ENCODE measurements at regions not wholly inside any gene's neighbourhood (a gene's known extent, or its start where the extent isn't known, plus 50 kb on each side); places are given as distances from the start of the nearest gene placed in this dataset.

DNA sequence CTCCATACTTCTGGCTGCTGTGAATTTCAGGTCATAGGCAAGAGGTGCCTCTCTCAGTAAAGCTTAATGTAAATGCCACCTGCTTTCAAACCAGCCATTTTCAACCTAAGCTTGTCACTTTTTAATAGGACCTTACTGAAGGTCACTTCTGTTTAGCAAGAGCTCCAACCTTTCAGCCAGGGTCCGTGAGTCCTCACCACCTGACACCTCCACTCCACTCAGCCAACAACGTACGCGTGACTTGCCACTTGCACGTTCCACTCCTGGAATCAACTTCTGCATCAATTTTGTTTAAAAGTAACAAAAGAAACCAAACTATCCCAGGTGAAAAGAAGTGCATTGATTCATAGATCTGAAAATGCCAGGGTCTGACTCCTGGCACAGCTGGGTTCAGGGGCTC, 114.4 kb downstream of the TRIM29 start:
- H4K20me1 ChIP-seq (replicated peaks; ENCODE audit: control insufficient read depth, extremely low read depth, insufficient read depth, low read length), result no peaks in the 10 kb centered on the region
- CTCF ChIA-PET, result no interaction called here
- no peak overlapping the region for H3K4me2 ChIP-seq (ENCODE audit: insufficient read depth, low read length)
- POLR2A ChIA-PET, result no interaction called here
- dilution Hi-C loops (cut with MboI; ENCODE audit: extremely low pct_ligation_motif_present, low sequenced_read_pairs), result no loop called here
- no peaks in the 10 kb centered on the region for H3K4me1 ChIP-seq (ENCODE audit: control insufficient read depth, extremely low read depth, insufficient read depth, low read length)
- H3K9me1 ChIP-seq (replicated peaks; ENCODE audit: control insufficient read depth, extremely low read depth, insufficient read depth, low read length), result no peaks in the 10 kb centered on the region
- no peak for TF ChIP-seq POLR2A (IDR thresholded peaks at IDR 0.05; ENCODE audit: low read depth, low read length)
- no TSS peak for BruUV-seq (replicated peaks)
- no peaks in the 10 kb centered on the region for H3K27me3 ChIP-seq (ENCODE audit: control insufficient read depth in 2 of 2, insufficient read depth in 2 of 2, low read length in 2 of 2)
- no peak overlapping the region for H3K4me3 ChIP-seq (replicated peaks in 1 of 3; ENCODE audit: insufficient read depth in 1 of 3, low read depth in 1 of 3, low read length in 3 of 3)
- intact Hi-C loops (cut with micrococcal nuclease), result no loop called here
- H3K9ac ChIP-seq (replicated peaks; ENCODE audit: extremely low read depth, insufficient read depth, low read length), result no peak overlapping the region
- H3K36me3 ChIP-seq (ENCODE audit: control insufficient read depth in 2 of 2, extremely low read depth in 1 of 2, insufficient read depth in 2 of 2, low read length in 2 of 2), result no peaks in the 10 kb centered on the region
- no peaks in the 10 kb centered on the region for H3K79me2 ChIP-seq (ENCODE audit: control insufficient read depth, insufficient read depth, low read length)
- H3K9me3 ChIP-seq (replicated peaks; ENCODE audit: control insufficient read depth, insufficient read depth, low read length), result no peaks in the 10 kb centered on the region
- FAIRE-seq (no peak), DNase-seq (ENCODE audit: low read depth, low spot score) (no peak)
- H3K27ac ChIP-seq (ENCODE audit: insufficient read depth, low read depth, low read length), result no peak overlapping the region
- no peak overlapping the region for H2AFZ ChIP-seq (ENCODE audit: low read depth, low read length)

DNA sequence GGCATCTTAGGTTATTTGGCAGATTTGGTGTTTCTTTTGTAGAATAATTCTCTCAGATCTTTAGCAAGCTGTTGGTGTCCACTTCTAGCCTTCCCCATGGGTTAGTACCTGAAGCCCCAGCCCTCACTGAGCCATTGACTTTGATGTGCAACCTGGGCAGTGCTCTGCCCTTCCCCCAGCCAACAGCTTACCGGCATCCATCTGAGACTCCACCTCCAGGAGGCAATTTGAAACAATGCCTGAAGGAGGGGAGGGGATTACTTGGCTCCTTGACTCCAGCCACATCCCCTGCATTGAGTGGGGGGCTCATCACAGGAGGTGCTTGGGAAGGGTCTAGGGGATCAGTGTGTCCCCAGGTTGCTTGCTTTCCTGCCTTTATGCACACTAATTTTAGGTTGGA, 114.8 kb downstream of the TRIM29 start:
- H3K4me2 ChIP-seq (ENCODE audit: insufficient read depth, low read length), result no peak overlapping the region
- FAIRE-seq (no peak), DNase-seq (ENCODE audit: low read depth, low spot score) (no peak)
- H2AFZ ChIP-seq (ENCODE audit: low read depth, low read length), result no peak overlapping the region
- H3K9me1 ChIP-seq (replicated peaks; ENCODE audit: control insufficient read depth, extremely low read depth, insufficient read depth, low read length), result no peaks in the 10 kb centered on the region
- no peak overlapping the region for H3K4me3 ChIP-seq (replicated peaks in 1 of 3; ENCODE audit: insufficient read depth in 1 of 3, low read depth in 1 of 3, low read length in 3 of 3)
- H3K36me3 ChIP-seq (ENCODE audit: control insufficient read depth in 2 of 2, extremely low read depth in 1 of 2, insufficient read depth in 2 of 2, low read length in 2 of 2), result no peaks in the 10 kb centered on the region
- H3K79me2 ChIP-seq (ENCODE audit: control insufficient read depth, insufficient read depth, low read length), result no peaks in the 10 kb centered on the region
- no peak overlapping the region for H3K27ac ChIP-seq (ENCODE audit: insufficient read depth, low read depth, low read length)
- intact Hi-C loops (cut with micrococcal nuclease) (no loop called here), dilution Hi-C loops (cut with MboI; ENCODE audit: extremely low pct_ligation_motif_present, low sequenced_read_pairs) (no loop called here)
- H3K27me3 ChIP-seq (ENCODE audit: control insufficient read depth in 2 of 2, insufficient read depth in 2 of 2, low read length in 2 of 2), result no peaks in the 10 kb centered on the region
- H3K9ac ChIP-seq (replicated peaks; ENCODE audit: extremely low read depth, insufficient read depth, low read length), result no peak overlapping the region
- H3K4me1 ChIP-seq (ENCODE audit: control insufficient read depth, extremely low read depth, insufficient read depth, low read length), result no peaks in the 10 kb centered on the region
- ChIA-PET CTCF (no interaction called here), POLR2A (no interaction called here)
- TF ChIP-seq GATA2 (IDR thresholded peaks at IDR 0.05; ENCODE audit: insufficient read depth, insufficient read length, low read depth, low read length) (no peak), POLR2A (IDR thresholded peaks at IDR 0.05; ENCODE audit: low read depth, low read length) (no peak), MYC (IDR thresholded peaks at IDR 0.05; ENCODE audit: low read depth, low read length) (no peak), POLR2AphosphoS5 (IDR thresholded peaks at IDR 0.05; ENCODE audit: insufficient read depth, low read depth, low read length) (no peak)
- TF ChIP-seq, protein P1, sequence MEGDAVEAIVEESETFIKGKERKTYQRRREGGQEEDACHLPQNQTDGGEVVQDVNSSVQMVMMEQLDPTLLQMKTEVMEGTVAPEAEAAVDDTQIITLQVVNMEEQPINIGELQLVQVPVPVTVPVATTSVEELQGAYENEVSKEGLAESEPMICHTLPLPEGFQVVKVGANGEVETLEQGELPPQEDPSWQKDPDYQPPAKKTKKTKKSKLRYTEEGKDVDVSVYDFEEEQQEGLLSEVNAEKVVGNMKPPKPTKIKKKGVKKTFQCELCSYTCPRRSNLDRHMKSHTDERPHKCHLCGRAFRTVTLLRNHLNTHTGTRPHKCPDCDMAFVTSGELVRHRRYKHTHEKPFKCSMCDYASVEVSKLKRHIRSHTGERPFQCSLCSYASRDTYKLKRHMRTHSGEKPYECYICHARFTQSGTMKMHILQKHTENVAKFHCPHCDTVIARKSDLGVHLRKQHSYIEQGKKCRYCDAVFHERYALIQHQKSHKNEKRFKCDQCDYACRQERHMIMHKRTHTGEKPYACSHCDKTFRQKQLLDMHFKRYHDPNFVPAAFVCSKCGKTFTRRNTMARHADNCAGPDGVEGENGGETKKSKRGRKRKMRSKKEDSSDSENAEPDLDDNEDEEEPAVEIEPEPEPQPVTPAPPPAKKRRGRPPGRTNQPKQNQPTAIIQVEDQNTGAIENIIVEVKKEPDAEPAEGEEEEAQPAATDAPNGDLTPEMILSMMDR (IDR thresholded peaks at IDR 0.05; ENCODE audit: extremely low read depth in 1 of 2, insufficient read depth in 1 of 2, low read depth in 1 of 2, low read length in 2 of 2), result no peak
- H4K20me1 ChIP-seq (replicated peaks; ENCODE audit: control insufficient read depth, extremely low read depth, insufficient read depth, low read length), result no peaks in the 10 kb centered on the region
- no peaks in the 10 kb centered on the region for H3K9me3 ChIP-seq (replicated peaks; ENCODE audit: control insufficient read depth, insufficient read depth, low read length)
- no TSS peak for BruUV-seq (replicated peaks)

Measured in endothelial cell of umbilical vein (primary cell).